ENCODE measurements at regions not wholly inside any gene's neighbourhood (a gene's known extent, or its start where the extent isn't known, plus 50 kb on each side); places are given as distances from the start of the nearest gene placed in this dataset.
"Not testable (repeated sequence)": the region's sequence is repeated elsewhere in the genome, so short reads cannot be mapped to it uniquely, and the experiment has no call there.

DNA sequence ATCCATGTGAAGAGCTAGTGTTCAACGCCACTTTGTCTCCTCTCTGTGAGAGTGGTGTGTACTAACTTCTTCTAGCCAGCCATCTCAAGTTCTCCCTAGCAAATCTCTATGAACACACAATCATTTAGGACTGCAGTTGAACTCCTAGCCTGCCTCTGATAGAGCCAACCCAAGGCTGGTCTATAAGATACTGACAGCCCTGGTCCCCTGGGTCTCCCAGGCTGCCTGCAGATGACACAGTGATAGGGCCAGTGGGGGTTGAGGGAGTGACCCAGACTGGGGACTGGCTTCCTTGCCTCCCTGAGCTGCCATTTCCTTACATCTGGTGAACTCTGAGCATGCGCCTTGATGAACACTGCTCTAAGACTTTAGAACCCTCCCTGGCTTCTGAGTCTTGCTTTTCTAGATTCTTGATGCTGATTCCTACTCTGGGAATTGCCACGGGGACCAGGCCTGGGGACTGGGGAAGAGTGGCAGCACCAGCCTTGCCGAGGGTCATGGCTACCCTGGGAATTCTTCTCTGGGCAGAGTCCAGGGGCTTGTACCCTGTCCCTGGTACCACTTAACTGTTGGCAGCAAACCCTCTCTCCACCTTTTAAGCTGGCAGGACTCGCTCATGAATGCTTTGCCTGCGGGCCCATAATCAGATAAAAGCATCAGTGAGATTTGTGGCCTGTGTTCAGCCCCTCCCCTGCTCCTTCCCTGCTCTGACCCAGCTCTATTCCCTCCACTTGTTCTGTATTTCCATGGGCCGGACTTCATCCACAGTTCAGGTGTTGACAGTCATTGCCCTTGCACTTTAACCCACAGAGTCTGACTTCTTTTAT, 130.8 kb upstream of the CHD6 start:
- ATAC-seq (no peak), DNase-seq (no peak)
- intact Hi-C loops (cut with DNase I), result no loop called here

DNA sequence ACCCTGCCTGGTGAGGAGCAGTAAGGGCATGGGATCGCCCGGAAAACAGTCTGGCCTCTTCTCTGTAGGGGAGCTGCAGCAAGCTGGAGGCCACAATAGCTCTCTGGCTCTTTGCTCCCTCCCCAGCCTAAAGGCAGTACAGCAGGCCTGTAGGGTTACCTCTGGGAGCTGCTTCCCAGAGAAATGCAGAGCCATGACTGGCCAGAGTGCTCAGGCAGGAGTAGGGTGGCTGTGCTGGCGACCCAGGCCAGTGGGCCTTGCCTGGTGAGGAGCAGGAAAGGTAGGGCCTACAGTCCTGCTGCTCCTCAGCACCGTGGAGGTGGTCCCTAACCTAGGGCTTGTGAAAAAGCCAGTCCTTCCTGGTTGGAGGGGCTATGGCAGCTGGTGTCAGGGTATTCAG, 129.9 kb upstream of the CHD6 start:
- DNase-seq (no peak), ATAC-seq (no peak)
- intact Hi-C loops (cut with DNase I), result no loop called here

DNA sequence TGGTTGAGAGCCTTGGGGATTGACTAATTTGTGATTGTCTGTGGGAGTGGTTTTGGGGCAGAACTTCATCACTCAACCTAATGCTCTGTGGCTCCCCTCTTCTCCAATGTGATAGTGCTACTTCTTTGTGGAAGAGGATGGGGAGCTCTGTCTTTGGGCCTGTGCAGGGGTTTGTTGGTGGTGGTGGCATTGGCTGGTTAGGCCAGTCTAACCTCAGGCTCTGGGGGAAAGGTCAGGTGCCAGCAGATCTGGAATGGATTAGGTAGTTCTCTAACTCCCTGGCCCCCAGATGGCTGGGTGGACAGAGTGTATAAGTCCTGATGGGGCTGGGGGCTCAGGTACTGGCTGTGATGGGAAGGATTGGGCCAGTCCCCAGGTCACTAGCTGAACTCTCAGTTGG, 129.0 kb upstream of the CHD6 start:
- intact Hi-C loops (cut with DNase I), result no loop called here
- no peak for DNase-seq
- no peak for ATAC-seq

DNA sequence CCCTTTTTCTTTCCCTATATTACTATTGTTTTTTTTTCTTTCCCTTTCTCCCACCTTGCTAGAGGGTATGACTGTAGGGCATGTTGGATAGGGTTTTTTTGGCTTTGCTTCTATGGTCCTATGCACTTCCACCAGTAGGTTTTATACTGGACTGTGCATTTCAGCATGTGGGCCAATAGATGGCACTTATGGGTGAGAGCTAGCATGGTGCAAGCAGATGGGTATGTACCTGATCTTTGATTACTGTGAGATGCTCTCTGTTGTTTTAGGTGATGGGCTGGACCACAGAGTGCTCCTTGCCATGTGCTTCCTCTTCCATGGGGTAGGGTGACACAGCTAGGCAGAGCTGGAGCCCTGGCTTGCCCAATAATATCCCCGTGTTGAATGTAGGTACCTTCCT, 128.5 kb upstream of the CHD6 start:
- intact Hi-C loops (cut with DNase I), result no loop called here
- ATAC-seq (no peak), DNase-seq (no peak)

DNA sequence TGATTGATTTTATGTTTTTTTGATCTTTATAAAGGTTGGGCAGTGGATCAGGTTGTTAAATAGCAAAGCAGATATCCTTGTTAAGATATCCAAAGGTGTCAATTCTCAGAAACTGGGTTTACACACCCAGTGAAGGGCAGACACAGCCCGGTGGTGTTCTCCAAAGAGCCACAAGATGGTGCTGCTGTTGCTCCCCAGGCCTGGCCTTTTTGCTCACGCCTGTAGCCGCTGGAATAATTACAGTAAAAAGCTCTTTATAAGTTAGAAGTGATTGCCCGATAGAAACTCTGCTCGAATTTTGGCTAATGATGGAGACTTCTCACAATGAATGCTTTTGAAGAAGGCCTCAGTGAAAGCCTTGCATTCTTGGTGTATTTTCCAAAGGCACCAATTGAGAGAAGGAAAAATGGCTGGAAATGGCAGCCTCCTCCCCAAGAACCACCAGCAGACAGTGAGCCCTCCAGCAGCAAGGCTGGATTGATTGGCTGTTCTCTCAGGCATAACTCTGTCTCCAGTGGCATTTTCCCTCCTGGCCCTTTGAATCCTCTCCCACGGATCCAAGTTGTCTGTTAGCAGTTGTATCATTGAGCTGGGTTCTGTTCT, 120.5 kb upstream of the CHD6 start:
- intact Hi-C loops (cut with DNase I), result loop anchor here in 1 of 2 donors (2.0 to 10.0 kb wide), 2 partner anchors 796 to 1448 kb away; no protein-coding TSS in a partner anchor
- DNase-seq, result peak; percentile 44
- peak; percentile 53 to 81 for ATAC-seq

DNA sequence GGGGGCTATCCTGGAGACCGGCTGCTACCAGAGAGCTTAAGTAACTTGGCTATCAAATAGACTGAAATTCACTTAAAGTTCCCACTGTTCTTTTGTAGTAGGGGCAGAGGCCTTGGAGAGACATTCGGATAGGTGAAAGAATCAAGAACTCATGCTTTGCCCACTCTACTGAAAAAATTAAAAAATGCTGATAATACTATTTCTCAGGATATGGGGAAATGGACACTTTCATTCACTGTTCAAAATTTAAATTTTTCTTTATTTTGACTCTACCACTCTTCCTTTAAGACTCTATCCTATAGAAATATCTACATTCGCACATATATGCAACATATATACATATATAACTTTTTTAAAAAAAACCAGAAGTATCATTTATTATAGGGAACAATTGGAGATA, 117.8 kb upstream of the CHD6 start:
- DNase-seq (no peak), ATAC-seq (no peak)
- intact Hi-C loops (cut with DNase I), result loop anchor here in 1 of 2 donors (10.0 kb wide), 1 partner anchor 799 kb away; no protein-coding TSS in a partner anchor

DNA sequence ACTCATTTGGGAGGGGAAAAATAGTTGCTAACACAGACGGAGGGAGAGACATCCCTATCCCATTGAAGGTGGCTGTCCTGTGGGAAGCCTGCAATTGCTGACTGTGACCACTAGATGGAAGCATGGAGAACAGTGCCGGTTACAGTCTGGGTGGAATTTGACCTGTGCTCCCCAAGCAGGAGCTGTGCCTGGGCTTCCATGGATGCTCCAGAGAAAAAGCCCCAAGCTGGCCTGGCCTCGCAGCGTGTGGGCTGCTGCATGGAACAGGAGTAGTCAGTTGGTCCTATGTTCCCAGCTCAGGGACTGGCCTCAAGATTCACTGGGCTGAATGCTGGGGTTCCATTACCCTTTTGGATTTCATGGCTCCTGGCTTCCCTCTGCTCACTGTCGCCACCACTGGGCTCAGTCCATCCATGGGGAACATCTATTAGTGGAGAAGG, 116.3 kb upstream of the CHD6 start:
- DNase-seq, result peak; percentile 33
- intact Hi-C loops (cut with DNase I), result loop anchor here in 1 of 2 donors (10.0 kb wide), 1 partner anchor 800 kb away; no protein-coding TSS in a partner anchor
- ATAC-seq, result peak in 1 of 2 donors; percentile 55

DNA sequence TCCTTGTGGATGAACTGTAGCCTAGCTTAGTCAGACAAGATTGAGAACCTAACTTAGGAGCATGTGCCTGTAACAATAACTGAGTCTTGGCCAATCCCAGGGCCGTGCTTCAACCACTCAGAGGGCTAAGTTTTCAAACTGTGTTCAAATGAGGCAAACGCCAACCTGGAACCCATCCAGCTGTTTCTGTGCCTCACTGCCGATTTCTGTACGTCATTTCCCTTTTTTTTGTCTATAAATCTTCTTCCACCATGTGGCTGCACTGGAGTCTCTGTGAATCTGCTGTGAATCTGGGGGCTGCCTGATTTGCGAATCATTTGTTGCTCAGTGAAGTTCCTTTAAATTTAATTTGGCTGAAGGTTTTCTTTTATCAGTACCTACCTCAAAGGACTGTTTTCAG, 115.0 kb upstream of the CHD6 start:
- ATAC-seq, result no peak
- intact Hi-C loops (cut with DNase I), result loop anchor here in 1 of 2 donors (10.0 kb wide), 1 partner anchor 802 kb away; no protein-coding TSS in a partner anchor
- no peak for DNase-seq

DNA sequence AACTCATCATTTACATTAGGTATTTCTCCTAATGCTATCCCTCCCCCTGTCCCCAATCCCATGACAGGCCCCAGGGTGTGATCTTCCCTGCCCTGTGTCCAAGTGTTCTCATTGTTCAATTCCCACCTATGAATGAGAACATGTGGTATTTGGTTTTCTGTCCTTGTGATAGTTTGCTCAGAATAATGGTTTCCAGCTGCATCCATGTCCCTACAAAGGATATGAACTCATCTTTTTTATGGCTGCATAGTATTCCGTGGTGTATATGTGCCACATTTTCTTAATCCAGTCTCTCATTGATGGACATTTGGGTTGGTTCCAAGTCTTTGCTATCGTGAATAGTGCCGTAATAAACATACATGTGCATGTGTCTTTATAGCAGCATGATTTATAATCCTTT, 113.0 kb upstream of the CHD6 start:
- not testable (repeated sequence) for DNase-seq, ATAC-seq
- intact Hi-C loops (cut with DNase I), result loop anchor here in 1 of 2 donors (10.0 kb wide), 1 partner anchor 804 kb away; no protein-coding TSS in a partner anchor

DNA sequence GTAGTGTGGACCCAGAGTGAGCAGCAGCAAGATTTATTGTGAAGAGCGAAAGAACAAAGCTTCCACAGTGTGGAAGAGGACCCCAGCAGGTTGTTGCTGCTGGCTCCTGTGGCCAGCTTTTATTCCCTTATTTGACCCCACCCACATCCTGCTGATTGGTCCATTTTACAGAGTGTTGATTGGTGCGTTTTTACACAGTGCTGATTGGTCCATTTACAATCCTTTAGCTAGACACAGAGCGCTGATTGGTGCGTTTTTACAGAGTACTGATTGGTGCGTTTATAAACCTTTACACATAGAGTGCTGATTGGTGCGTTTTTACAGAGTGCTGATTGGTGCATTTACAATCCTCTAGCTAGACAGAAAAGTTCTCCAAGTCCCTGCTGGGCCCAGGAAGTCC, 109.5 kb upstream of the CHD6 start:
- DNase-seq; intact Hi-C loops (cut with DNase I); ATAC-seq: not testable (repeated sequence)

DNA sequence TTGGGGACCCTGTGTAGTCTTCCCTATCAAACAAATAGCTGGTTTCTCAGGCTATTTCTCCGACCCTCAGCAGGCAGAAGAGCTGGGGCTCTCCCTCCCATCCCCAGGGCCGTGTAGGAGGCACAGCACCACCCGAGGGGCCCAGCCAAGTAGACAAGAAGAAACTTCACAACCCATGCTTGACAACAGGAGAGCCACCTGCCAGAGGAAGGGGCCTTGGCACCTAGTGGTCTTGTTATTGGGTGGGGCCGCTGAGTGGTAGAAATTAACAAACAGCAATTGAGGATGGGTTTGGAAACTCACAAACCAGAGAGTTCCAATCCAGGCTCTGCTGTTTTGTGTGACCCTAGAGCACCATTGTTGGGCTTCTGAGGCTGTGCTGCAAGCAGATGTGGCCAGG, 108.5 kb upstream of the CHD6 start:
- ATAC-seq, result no peak
- intact Hi-C loops (cut with DNase I), result no loop called here
- DNase-seq, result no peak

DNA sequence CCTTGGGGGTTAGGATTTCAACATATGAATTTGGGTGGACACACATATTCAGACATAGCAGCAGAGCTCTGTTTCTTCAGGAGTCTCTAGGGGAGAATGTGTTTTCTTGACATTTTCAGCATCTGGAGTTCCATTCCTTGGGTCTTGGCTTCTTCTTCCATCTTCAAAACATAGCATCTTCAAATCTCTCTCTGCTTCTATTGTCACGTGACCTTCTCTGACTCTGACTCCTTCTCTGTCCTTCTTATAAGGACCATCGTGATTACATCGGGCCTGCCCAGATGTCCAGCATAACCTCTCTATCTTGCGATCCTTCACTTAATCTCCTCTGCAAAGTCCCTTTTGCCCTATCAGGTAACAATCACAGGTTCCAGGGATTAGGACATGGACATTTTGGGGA, 101.0 kb upstream of the CHD6 start:
- DNase-seq (no peak), ATAC-seq (no peak)
- intact Hi-C loops (cut with DNase I), result no loop called here

DNA sequence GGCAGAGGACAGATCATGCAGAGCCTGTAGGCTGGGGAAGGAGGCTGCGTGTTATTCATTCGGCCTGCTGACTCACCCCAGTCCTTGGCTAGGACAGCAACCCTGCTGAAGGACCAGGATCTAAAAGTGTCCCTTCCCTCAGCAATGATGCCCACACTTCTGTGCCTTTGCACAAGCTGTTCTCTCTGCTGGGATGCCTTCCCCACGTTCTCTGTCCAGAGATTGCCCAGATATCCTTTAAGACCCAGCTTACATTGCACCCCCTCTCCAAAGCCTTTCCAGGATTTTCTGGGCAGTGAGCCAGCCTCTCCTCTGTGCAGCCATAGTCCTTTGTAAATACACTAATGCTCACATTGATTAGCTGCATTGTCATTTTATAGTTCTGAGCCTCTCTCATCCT, 99.3 kb upstream of the CHD6 start:
- ATAC-seq (peak in 1 of 2 donors; percentile 85), DNase-seq (no peak)
- intact Hi-C loops (cut with DNase I), result no loop called here

DNA sequence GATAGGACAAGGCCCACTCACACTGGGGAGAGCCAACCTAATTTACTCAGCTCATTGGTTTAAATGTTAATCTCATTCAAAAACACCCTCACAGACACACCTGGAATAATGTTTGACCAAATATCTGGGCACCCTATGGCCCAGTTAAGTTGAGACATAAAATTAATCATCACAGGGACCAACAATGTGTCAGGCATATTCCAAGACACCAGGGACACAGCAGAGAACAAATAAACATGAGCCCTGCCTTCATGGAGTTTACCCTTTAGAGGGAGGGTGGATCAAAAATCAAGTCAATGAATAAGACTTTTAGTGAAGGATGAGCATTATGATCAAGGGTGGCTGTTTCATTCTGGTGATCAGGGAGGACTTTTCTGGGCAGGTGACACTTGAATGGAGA, 98.7 kb upstream of the CHD6 start:
- no peak for ATAC-seq
- DNase-seq, result no peak

DNA sequence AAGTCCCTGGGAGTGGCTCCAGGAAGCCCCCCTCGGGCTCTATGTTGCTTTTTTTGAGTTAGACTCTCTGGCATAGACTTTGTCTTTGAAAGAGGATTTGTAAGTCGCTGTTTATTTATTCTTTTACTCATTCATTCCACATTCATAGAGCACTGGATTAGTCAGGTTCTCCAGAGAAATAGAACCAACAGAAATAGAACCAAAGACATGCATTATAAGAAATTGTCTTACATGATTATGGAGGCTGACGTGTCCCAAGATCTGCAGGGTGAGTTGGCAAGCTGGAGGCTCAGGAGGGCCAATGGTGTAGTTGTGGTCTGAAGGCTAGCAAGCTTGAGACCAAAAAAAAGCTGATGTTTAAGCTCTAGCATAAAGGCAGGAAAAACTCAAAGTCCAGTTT, 98.3 kb upstream of the CHD6 start:
- ATAC-seq (no peak), DNase-seq (no peak)
- intact Hi-C loops (cut with DNase I), result no loop called here

More for the DNA sequence above, 98.7 kb upstream of the CHD6 start:
- intact Hi-C loops (cut with DNase I), result no loop called here

DNA sequence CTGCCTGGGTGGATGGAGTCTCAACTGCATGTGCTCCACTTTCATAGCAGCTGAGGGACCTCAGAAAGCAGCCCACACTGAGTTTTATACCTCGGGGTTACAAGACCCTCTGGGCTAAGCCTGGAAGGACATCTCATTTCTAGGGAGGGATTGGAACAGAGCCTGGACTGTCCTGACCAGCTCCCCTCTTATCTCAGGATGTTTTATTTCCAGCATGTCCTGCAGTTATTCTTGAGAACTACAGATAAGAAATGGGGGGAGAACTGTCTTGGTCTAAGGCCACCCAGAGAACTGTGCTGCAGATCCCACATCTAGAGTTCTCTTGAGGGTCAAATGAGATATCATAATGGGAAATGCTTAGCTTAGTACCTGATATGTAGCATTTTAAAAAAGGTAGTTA, 97.3 kb upstream of the CHD6 start:
- intact Hi-C loops (cut with DNase I), result no loop called here
- ATAC-seq (no peak), DNase-seq (no peak)

DNA sequence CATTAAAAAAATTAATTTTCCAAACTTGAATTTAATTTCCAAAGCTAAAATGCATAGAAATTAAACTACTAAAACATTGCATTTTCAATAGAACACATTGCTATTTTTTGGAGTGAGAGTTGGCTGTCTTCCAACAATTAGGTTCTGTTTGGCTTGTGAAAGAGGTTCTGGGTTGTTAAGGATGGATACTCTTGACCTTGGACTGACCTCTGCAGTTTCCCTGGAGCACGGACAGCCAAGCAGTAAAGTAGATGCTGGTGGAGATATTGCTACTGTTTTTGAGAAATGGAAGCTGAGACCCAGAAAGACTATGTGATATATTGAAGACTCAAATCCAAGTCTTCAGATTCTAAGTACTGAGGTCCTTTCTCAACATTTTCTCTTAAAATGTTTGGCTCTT, 95.9 kb upstream of the CHD6 start:
- ATAC-seq (no peak), DNase-seq (no peak)
- intact Hi-C loops (cut with DNase I), result no loop called here

DNA sequence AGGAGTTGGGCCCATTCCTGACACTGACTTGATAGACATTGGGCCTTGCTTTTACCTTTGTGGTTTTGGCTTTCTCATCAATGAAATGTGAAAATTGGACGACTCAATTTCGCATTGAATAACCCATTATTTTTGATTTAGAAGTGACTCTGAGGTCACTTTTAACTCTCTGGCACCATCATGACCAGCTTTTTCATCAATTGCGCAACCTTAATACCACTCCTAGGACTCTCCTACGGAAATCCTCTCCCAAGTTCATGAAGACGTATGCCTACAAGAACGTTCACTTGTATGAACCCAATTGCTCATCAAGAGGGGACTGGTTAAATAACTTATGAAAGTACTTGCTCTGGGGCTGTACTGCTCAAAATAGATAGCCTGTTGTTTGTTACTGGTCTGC, 86.7 kb upstream of the CHD6 start:
- DNase-seq (no peak), ATAC-seq (no peak)
- intact Hi-C loops (cut with DNase I), result no loop called here

DNA sequence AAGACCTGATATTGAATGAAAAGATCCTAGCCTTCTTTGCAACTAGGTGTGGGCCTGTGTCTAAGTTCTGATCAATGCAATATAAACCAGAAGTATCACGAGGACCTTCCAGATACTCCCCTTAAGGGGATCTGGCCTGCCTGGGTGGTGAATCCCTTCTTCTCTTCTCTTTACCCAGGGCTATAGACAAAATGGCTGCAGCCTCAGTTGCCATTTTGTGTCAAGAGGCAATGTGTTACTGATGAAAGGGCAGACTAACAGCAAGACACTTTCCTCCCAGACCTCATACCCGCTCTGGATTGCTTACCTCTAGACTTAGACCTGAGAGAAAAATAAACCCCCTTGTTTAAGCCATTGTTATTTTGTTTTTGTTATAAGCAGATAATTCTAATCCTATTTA, 84.5 kb upstream of the CHD6 start:
- DNase-seq (no peak), ATAC-seq (no peak)
- intact Hi-C loops (cut with DNase I), result no loop called here

DNA sequence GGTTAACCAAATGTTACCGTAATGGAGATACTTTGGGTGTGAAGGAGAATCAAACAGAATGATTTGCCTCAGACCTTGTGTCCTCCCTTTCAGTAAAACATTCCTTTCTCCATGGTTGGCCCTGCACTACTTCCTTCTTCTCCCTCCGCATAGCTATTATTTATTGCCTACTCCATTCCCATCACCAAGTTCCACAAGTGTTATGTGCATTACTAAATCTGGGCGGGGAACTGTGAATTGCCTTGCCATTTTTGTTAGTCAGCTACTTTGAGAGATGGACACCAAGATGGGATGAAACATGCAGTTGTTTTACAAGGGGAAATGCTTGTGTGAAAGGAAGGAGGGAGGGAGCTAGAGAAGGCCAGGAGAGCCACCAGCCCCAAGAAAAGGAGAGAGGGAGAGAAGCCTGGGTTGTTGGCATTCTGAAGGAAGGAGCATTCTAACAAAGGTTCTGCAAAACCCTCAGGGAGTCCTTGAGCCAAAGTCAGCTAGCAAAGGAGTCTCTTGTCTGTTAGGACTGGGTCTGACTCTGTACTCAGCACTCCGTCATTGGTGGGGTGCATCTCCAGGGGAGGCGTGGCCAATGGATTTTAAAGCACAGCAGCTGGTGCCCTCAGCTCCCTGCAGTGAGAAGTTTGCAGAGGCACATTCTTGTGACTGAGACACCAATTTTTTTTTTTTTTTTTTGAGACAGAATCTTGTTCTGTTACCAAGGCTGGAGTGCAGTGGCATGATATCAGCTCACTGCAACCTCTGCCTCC, 83.6 kb upstream of the CHD6 start:
- DNase-seq (no peak), ATAC-seq (no peak)
- intact Hi-C loops (cut with DNase I), result no loop called here

Data from left cardiac atrium (tissue), 4 donors.